ENCODE measurements at regions not wholly inside any gene's neighbourhood (a gene's known extent, or its start where the extent isn't known, plus 50 kb on each side); places are given as distances from the start of the nearest gene placed in this dataset.

GRCh38 chr5:136722581-136722980 is 357.2 kb upstream of the TRPC7 start:
- TF ChIP-seq CTCF (conservative IDR thresholded peaks at IDR 0.05; ENCODE audit: low read length) = no peak
- H3K4me3 ChIP-seq (ENCODE audit: low read length) = no peak overlapping the region
- DNase-seq (ENCODE audit: low read depth) = no peak

GRCh38 chr5:136722086-136722485 is 356.7 kb upstream of the TRPC7 start:
- no peak overlapping the region for H3K4me3 ChIP-seq (ENCODE audit: low read length)
- DNase-seq (ENCODE audit: low read depth) = no peak
- TF ChIP-seq CTCF (conservative IDR thresholded peaks at IDR 0.05; ENCODE audit: low read length) = no peak

- H3K4me3 ChIP-seq (ENCODE audit: low read length) = no peak overlapping the region
- DNase-seq (ENCODE audit: low read depth) = no peak
Observed at GRCh38 chr5:136720674-136721073, 355.3 kb upstream of the TRPC7 start.

GRCh38 chr5:136717917-136718316 is 352.6 kb upstream of the TRPC7 start:
- no peak for DNase-seq (ENCODE audit: low read depth)
- H3K4me3 ChIP-seq (ENCODE audit: low read length) = no peak overlapping the region
- TF ChIP-seq CTCF (conservative IDR thresholded peaks at IDR 0.05; ENCODE audit: low read length) = no peak

More at GRCh38 chr5:136720674-136721073, 355.3 kb upstream of the TRPC7 start:
- no peak for TF ChIP-seq CTCF (conservative IDR thresholded peaks at IDR 0.05; ENCODE audit: low read length)

GRCh38 chr5:136714286-136714685 is 348.9 kb upstream of the TRPC7 start:
- DNase-seq (ENCODE audit: low read depth) = no peak
- no peak for TF ChIP-seq CTCF (conservative IDR thresholded peaks at IDR 0.05; ENCODE audit: low read length)
- H3K4me3 ChIP-seq (ENCODE audit: low read length) = no peak overlapping the region

- no peak for DNase-seq (ENCODE audit: low read depth)
Observed at GRCh38 chr5:136712628-136713027, 347.3 kb upstream of the TRPC7 start.

GRCh38 chr5:136710834-136711233 is 345.5 kb upstream of the TRPC7 start:
- TF ChIP-seq CTCF (conservative IDR thresholded peaks at IDR 0.05; ENCODE audit: low read length) = no peak
- no peak overlapping the region for H3K4me3 ChIP-seq (ENCODE audit: low read length)
- DNase-seq (ENCODE audit: low read depth) = no peak

More at GRCh38 chr5:136712628-136713027, 347.3 kb upstream of the TRPC7 start:
- no peak for TF ChIP-seq CTCF (conservative IDR thresholded peaks at IDR 0.05; ENCODE audit: low read length)
- H3K4me3 ChIP-seq (ENCODE audit: low read length) = no peak overlapping the region

Measured in AG10803 (cell line).